KOPT-K1 (cell line): ENCODE measurements at regions not wholly inside any gene's neighbourhood (a gene's known extent, or its start where the extent isn't known, plus 50 kb on each side); places are given as distances from the start of the nearest gene placed in this dataset.
"Not testable (repeated sequence)": the region's sequence is repeated elsewhere in the genome, so short reads cannot be mapped to it uniquely, and the experiment has no call there.

Experiments used
- H3K27ac ChIP-seq: fragments of 200-600 bp; sonication (generic); 2 replicates; pipeline ENCODE4 v1.5.1; 2016; ENCODE audit warnings: antibody characterized with exemption, mild to moderate bottlenecking, low read depth, low read length; ENCODE audit not compliant: poor library complexity, severe bottlenecking
- H3K36me3 ChIP-seq: fragments of 200-600 bp; sonication (generic); 2 replicates; pipeline ENCODE4 v1.5.1; 2017; ENCODE audit warnings: antibody characterized with exemption, mild to moderate bottlenecking, low read length, moderate library complexity; ENCODE audit not compliant: insufficient read depth
- H3K9me3 ChIP-seq: fragments of 200-600 bp; sonication (generic); 2 replicates; pipeline ENCODE4 v1.5.1; 2017; ENCODE audit warnings: antibody characterized with exemption, low read length, mild to moderate bottlenecking; ENCODE audit not compliant: insufficient read depth, poor library complexity, severe bottlenecking

GRCh38 chr15:95176794-95177577 is 945.6 kb downstream of the MCTP2 start:
- H3K27ac ChIP-seq: no peak overlapping the region
- no peaks in the 10 kb centered on the region for H3K36me3 ChIP-seq
- no peaks in the 10 kb centered on the region for H3K9me3 ChIP-seq

GRCh38 chr15:95180530-95180929 is 949.2 kb downstream of the MCTP2 start:
- no peak overlapping the region for H3K27ac ChIP-seq
- H3K36me3 ChIP-seq: no peaks in the 10 kb centered on the region
- no peaks in the 10 kb centered on the region for H3K9me3 ChIP-seq

GRCh38 chr15:95182091-95182490 is 950.7 kb downstream of the MCTP2 start:
- Histone ChIP-seq H3K9me3 (no peaks in the 10 kb centered on the region), H3K27ac (no peak overlapping the region), H3K36me3 (no peaks in the 10 kb centered on the region)

GRCh38 chr15:95192923-95193322 is 961.6 kb downstream of the MCTP2 start:
- H3K27ac ChIP-seq: no peak overlapping the region
- no peaks in the 10 kb centered on the region for H3K9me3 ChIP-seq
- H3K36me3 ChIP-seq: no peaks in the 10 kb centered on the region

GRCh38 chr15:95194746-95195145 is 963.4 kb downstream of the MCTP2 start:
- H3K36me3 ChIP-seq: no peaks in the 10 kb centered on the region

GRCh38 chr15:95196176-95196915 is 965.0 kb downstream of the MCTP2 start:
- no peaks in the 10 kb centered on the region for H3K36me3 ChIP-seq
- no peaks in the 10 kb centered on the region for H3K9me3 ChIP-seq
- H3K27ac ChIP-seq: no peak overlapping the region

More at GRCh38 chr15:95194746-95195145, 963.4 kb downstream of the MCTP2 start:
- no peaks in the 10 kb centered on the region for H3K9me3 ChIP-seq
- no peak overlapping the region for H3K27ac ChIP-seq

- no peaks in the 10 kb centered on the region for H3K9me3 ChIP-seq
- no peaks in the 10 kb centered on the region for H3K36me3 ChIP-seq
- no peak overlapping the region for H3K27ac ChIP-seq
Measured at GRCh38 chr15:95202569-95203349, 971.4 kb downstream of the MCTP2 start.

GRCh38 chr15:95205077-95205476 is 973.7 kb downstream of the MCTP2 start:
- H3K36me3 ChIP-seq: no peaks in the 10 kb centered on the region
- no peaks in the 10 kb centered on the region for H3K9me3 ChIP-seq

GRCh38 chr15:95205830-95206229 is 974.5 kb downstream of the MCTP2 start:
- H3K9me3 ChIP-seq, H3K36me3 ChIP-seq, H3K27ac ChIP-seq: not testable (repeated sequence)

More at GRCh38 chr15:95205077-95205476, 973.7 kb downstream of the MCTP2 start:
- no peak overlapping the region for H3K27ac ChIP-seq

GRCh38 chr15:95208071-95208470 is 976.7 kb downstream of the MCTP2 start:
- Histone ChIP-seq H3K9me3 (no peaks in the 10 kb centered on the region), H3K27ac (no peak overlapping the region), H3K36me3 (no peaks in the 10 kb centered on the region)

- no peak overlapping the region for H3K27ac ChIP-seq
- no peaks in the 10 kb centered on the region for H3K9me3 ChIP-seq
- no peaks in the 10 kb centered on the region for H3K36me3 ChIP-seq
Measured at GRCh38 chr15:95208988-95209387, 977.6 kb downstream of the MCTP2 start.

- no peaks in the 10 kb centered on the region for H3K9me3 ChIP-seq
- no peaks in the 10 kb centered on the region for H3K36me3 ChIP-seq
- no peak overlapping the region for H3K27ac ChIP-seq
Measured at GRCh38 chr15:95210436-95210981, 979.1 kb downstream of the MCTP2 start.

GRCh38 chr15:95215017-95215416 is 983.7 kb downstream of the MCTP2 start:
- Histone ChIP-seq H3K9me3 (no peaks in the 10 kb centered on the region), H3K36me3 (no peaks in the 10 kb centered on the region)

GRCh38 chr15:95226835-95227234 is 995.5 kb downstream of the MCTP2 start:
- Histone ChIP-seq H3K27ac (no peak overlapping the region), H3K9me3 (no peaks in the 10 kb centered on the region), H3K36me3 (no peaks in the 10 kb centered on the region)

More at GRCh38 chr15:95215017-95215416, 983.7 kb downstream of the MCTP2 start:
- H3K27ac ChIP-seq: no peak overlapping the region

- H3K27ac ChIP-seq: no peak overlapping the region
- H3K9me3 ChIP-seq: no peaks in the 10 kb centered on the region
- no peaks in the 10 kb centered on the region for H3K36me3 ChIP-seq
Measured at GRCh38 chr15:95227235-95227634, 995.9 kb downstream of the MCTP2 start.
